ENCODE measurements at regions not wholly inside any gene's neighbourhood (a gene's known extent, or its start where the extent isn't known, plus 50 kb on each side); places are given as distances from the start of the nearest gene placed in this dataset.

- Mint-ChIP-seq H3K27ac (no peak overlapping the region), H3K27me3 (ENCODE audit: low read depth) (no peaks in the 10 kb centered on the region; the same call in 1 of the 2 replicates), H3K9me3 (peaks cover 3% of the 10 kb centered on the region; the same call in 1 of the 2 replicates), H3K4me1 (no peaks in the 10 kb centered on the region), H3K36me3 (no peaks in the 10 kb centered on the region), H3K4me3 (no peak overlapping the region)
- no peak for ATAC-seq
- no peak for DNase-seq (ENCODE audit: low spot score)
- POLR2A ChIA-PET = no interaction called here
- CTCF ChIA-PET = interaction anchor here (0.6 kb wide), 1 partner anchor 1945 kb away, joined by 3 read pairs; no protein-coding TSS in a partner anchor
- TF ChIP-seq TP53 (CRISPR knock-in tag; IDR thresholded peaks at IDR 0.05) (no peak), ZNF396 (CRISPR knock-in tag; IDR thresholded peaks at IDR 0.05; ENCODE audit: borderline replicate concordance) (no peak), JAZF1 (CRISPR knock-in tag; IDR thresholded peaks at IDR 0.05) (no peak), AR (CRISPR knock-in tag; IDR thresholded peaks at IDR 0.05) (no peak), ELF4 (CRISPR knock-in tag; IDR thresholded peaks at IDR 0.05; ENCODE audit: low read depth) (no peak), NFATC4 (CRISPR knock-in tag; IDR thresholded peaks at IDR 0.05) (no peak), NR2C2 (CRISPR knock-in tag; IDR thresholded peaks at IDR 0.05) (no peak), RELA (CRISPR knock-in tag; IDR thresholded peaks at IDR 0.05; ENCODE audit: borderline replicate concordance) (no peak), STAT6 (CRISPR knock-in tag; conservative IDR thresholded peaks at IDR 0.05; ENCODE audit: low read depth) (no peak), GTF2I (CRISPR knock-in tag; conservative IDR thresholded peaks at IDR 0.05) (no peak), EMX1 (CRISPR knock-in tag; IDR thresholded peaks at IDR 0.05) (no peak), CTCF (IDR thresholded peaks at IDR 0.05) (no peak)
Measured at GRCh38 chr2:118290411-118291250, 202.4 kb downstream of the INSIG2 start.

GRCh38 chr2:118279005-118279404, 190.7 kb downstream of the INSIG2 start:
- Mint-ChIP-seq H3K4me3 (no peak overlapping the region), H3K27ac (no peak overlapping the region), H3K27me3 (ENCODE audit: low read depth) (peaks cover 38% of the 10 kb centered on the region), H3K36me3 (no peaks in the 10 kb centered on the region), H3K9me3 (no peaks in the 10 kb centered on the region), H3K4me1 (peaks cover 46% of the 10 kb centered on the region)
- no peak for DNase-seq (ENCODE audit: low spot score)
- ChIA-PET CTCF (interaction anchor here (1.0 kb wide), 2 partner anchors 57 to 93 kb away, joined by 3 to 4 read pairs; no protein-coding TSS in a partner anchor), POLR2A (no interaction called here)
- ATAC-seq = no peak
- no peak for TF ChIP-seq ERG (CRISPR knock-in tag; IDR thresholded peaks at IDR 0.05)
- TF ChIP-seq NR3C1 (CRISPR knock-in tag; conservative IDR thresholded peaks at IDR 0.05; ENCODE audit: low read depth) = no peak
- TF ChIP-seq IRF2 (CRISPR knock-in tag; IDR thresholded peaks at IDR 0.05; ENCODE audit: borderline replicate concordance, low read depth) = no peak
- no peak for TF ChIP-seq ZNF219 (CRISPR knock-in tag; IDR thresholded peaks at IDR 0.05; ENCODE audit: borderline replicate concordance)
- TF ChIP-seq ZNF532 (CRISPR knock-in tag; IDR thresholded peaks at IDR 0.05; ENCODE audit: borderline replicate concordance) = no peak
- TF ChIP-seq EMX1 (CRISPR knock-in tag; IDR thresholded peaks at IDR 0.05) = no peak
- no peak for TF ChIP-seq KAT7 (CRISPR knock-in tag; IDR thresholded peaks at IDR 0.05; ENCODE audit: borderline replicate concordance)
- TF ChIP-seq JUN (CRISPR knock-in tag; IDR thresholded peaks at IDR 0.05) = no peak
- no peak for TF ChIP-seq ZNF138 (CRISPR knock-in tag; conservative IDR thresholded peaks at IDR 0.05)
- TF ChIP-seq ZMAT4 (CRISPR knock-in tag; IDR thresholded peaks at IDR 0.05) = no peak
- TF ChIP-seq NFATC4 (CRISPR knock-in tag; IDR thresholded peaks at IDR 0.05) = no peak

All from WTC11 (cell line).